Upper lobe of left lung (tissue), 6 donors: ENCODE measurements at regions not wholly inside any gene's neighbourhood (a gene's known extent, or its start where the extent isn't known, plus 50 kb on each side); places are given as distances from the start of the nearest gene placed in this dataset.

Source experiments
- ATAC-seq, 2 donors: fragments of 200-7000 bp; cut with Tn5 transposase; one replicate each; pipeline ENCODE4 v1.9.1; 2022; ENCODE audit warnings: mild to moderate bottlenecking in 2 of 2, moderate library complexity in 2 of 2; ENCODE audit not compliant: low FRiP score in 2 of 2
- DNase-seq, 2 donors: peaks; one replicate each; pipeline ENCODE4 v3.0.0-alpha.2; 2019 to 2020
- H3K27ac ChIP-seq, 4 donors: fragments of 200-600 bp; sonication (generic); one replicate each; pipeline ENCODE4 v1.5.1; 2016 to 2019
- H3K27me3 ChIP-seq, 4 donors: fragments of 200-600 bp; sonication (generic); one replicate each; pipeline ENCODE4 v1.5.1; 2017 to 2019
- H3K36me3 ChIP-seq, 4 donors: fragments of 200-600 bp; sonication (generic); one replicate each; pipeline ENCODE4 v1.5.1; 2016 to 2019
- H3K4me1 ChIP-seq, 4 donors: fragments of 200-600 bp; sonication (generic); one replicate each; pipeline ENCODE4 v1.5.1; 2018 to 2019
- H3K4me3 ChIP-seq, 4 donors: fragments of 200-600 bp; sonication (generic); one replicate each; pipeline ENCODE4 v1.5.1; 2017 to 2019; ENCODE audit warnings: mild to moderate bottlenecking in 2 of 4, moderate library complexity in 1 of 4
- H3K9me3 ChIP-seq, 4 donors: fragments of 200-600 bp; sonication (generic); one replicate each; pipeline ENCODE4 v1.5.1; 2018 to 2019
- CTCF ChIP-seq, 6 experiments: fragments of 450-650 bp in 4 of 6; fragments of 200-600 bp in 2 of 6; sonication (generic) in 2 of 6; IDR thresholded peaks; one replicate each; pipeline ENCODE4 v1.5.1; 2016 to 2019; ENCODE audit warnings: antibody characterized with exemption in 6 of 6
- EP300 ChIP-seq, 4 donors: sonication (generic); formaldehyde crosslinking; IDR thresholded peaks; one replicate each; pipeline ENCODE4 v1.5.1; 2017; ENCODE audit warnings: antibody characterized with exemption in 4 of 4, control low read depth in 2 of 4
- POLR2A ChIP-seq, 4 donors: fragments of 450-650 bp; IDR thresholded peaks; one replicate each; pipeline ENCODE4 v1.5.1; 2016 to 2017; ENCODE audit warnings: antibody characterized with exemption in 4 of 4, mild to moderate bottlenecking in 2 of 4
- POLR2AphosphoS5 ChIP-seq, 2 donors: sonication (generic); formaldehyde crosslinking; IDR thresholded peaks; one replicate each; pipeline ENCODE4 v1.5.1; 2017; ENCODE audit warnings: antibody characterized with exemption in 2 of 2
- WGBS, 2 donors: methylation state at CpG; one replicate each; pipeline ENCODE4 v1.1.5; 2017 to 2018; 5-methylcytosine and 5-hydroxymethylcytosine counted together
- donor health status: DM: no; HTN: no; CAD: no; lungs with moderate emphysema.
- donor health status: DM: no; HTN: yes; CAD: no; lungs with severe emphysema.

- no peaks in the 10 kb centered on the region for H3K9me3 ChIP-seq
- no peak for ATAC-seq
- 45 to 49% methylated on average over 5 of the region's 5 CpGs for WGBS, 2 donors
Measured at GRCh38 chr1:232226197-232226712, 403.7 kb downstream of the SIPA1L2 start.

GRCh38 chr1:232225336-232226131 is 404.4 kb downstream of the SIPA1L2 start:
- no peaks in the 10 kb centered on the region for H3K27me3 ChIP-seq
- H3K9me3 ChIP-seq: no peaks in the 10 kb centered on the region
- H3K27ac ChIP-seq: no peak overlapping the region
- DNase-seq (no peak), ATAC-seq (no peak)
- H3K4me1 ChIP-seq: no peaks in the 10 kb centered on the region
- H3K36me3 ChIP-seq: no peaks in the 10 kb centered on the region
- no peak overlapping the region for H3K4me3 ChIP-seq
- TF ChIP-seq POLR2A (IDR thresholded peaks at IDR 0.05): no peak
- no peak for TF ChIP-seq POLR2AphosphoS5 (IDR thresholded peaks at IDR 0.05)
- TF ChIP-seq CTCF (IDR thresholded peaks at IDR 0.05): no peak
- TF ChIP-seq EP300 (IDR thresholded peaks at IDR 0.05): no peak
- 80 to 88% methylated on average over 13 of the region's 13 CpGs for WGBS, 2 donors

More at GRCh38 chr1:232226197-232226712, 403.7 kb downstream of the SIPA1L2 start:
- H3K4me3 ChIP-seq: no peak overlapping the region
- no peaks in the 10 kb centered on the region for H3K4me1 ChIP-seq
- no peak for DNase-seq
- no peak for TF ChIP-seq EP300 (IDR thresholded peaks at IDR 0.05)
- H3K27ac ChIP-seq: no peak overlapping the region
- H3K27me3 ChIP-seq: no peaks in the 10 kb centered on the region
- H3K36me3 ChIP-seq: no peaks in the 10 kb centered on the region

- no peak for TF ChIP-seq CTCF (IDR thresholded peaks at IDR 0.05)
- no peak for TF ChIP-seq POLR2A (IDR thresholded peaks at IDR 0.05)
- no peak for TF ChIP-seq EP300 (IDR thresholded peaks at IDR 0.05)
- TF ChIP-seq POLR2AphosphoS5 (IDR thresholded peaks at IDR 0.05): no peak
Measured at GRCh38 chr1:232223887-232224286, 406.0 kb downstream of the SIPA1L2 start.

GRCh38 chr1:232223183-232223708 is 406.7 kb downstream of the SIPA1L2 start:
- DNase-seq (no peak), ATAC-seq (no peak)
- Histone ChIP-seq H3K27me3 (no peaks in the 10 kb centered on the region), H3K27ac (no peak overlapping the region), H3K36me3 (no peaks in the 10 kb centered on the region), H3K4me1 (no peaks in the 10 kb centered on the region), H3K9me3 (no peaks in the 10 kb centered on the region), H3K4me3 (no peak overlapping the region)
- TF ChIP-seq EP300 (IDR thresholded peaks at IDR 0.05): no peak
- TF ChIP-seq POLR2AphosphoS5 (IDR thresholded peaks at IDR 0.05): no peak
- no peak for TF ChIP-seq POLR2A (IDR thresholded peaks at IDR 0.05)
- TF ChIP-seq CTCF (IDR thresholded peaks at IDR 0.05): no peak
- 86 to 96% methylated on average over 2 of the region's 2 CpGs for WGBS, 2 donors

More at GRCh38 chr1:232223887-232224286, 406.0 kb downstream of the SIPA1L2 start:
- no peak for ATAC-seq
- no peaks in the 10 kb centered on the region for H3K36me3 ChIP-seq
- H3K27me3 ChIP-seq: no peaks in the 10 kb centered on the region
- H3K9me3 ChIP-seq: no peaks in the 10 kb centered on the region
- 85 to 98% methylated on average over 7 of the region's 7 CpGs for WGBS, 2 donors
- H3K27ac ChIP-seq: no peak overlapping the region
- H3K4me1 ChIP-seq: no peaks in the 10 kb centered on the region
- DNase-seq: no peak
- no peak overlapping the region for H3K4me3 ChIP-seq

- Histone ChIP-seq H3K9me3 (no peaks in the 10 kb centered on the region), H3K27me3 (no peaks in the 10 kb centered on the region), H3K27ac (no peak overlapping the region), H3K36me3 (no peaks in the 10 kb centered on the region), H3K4me3 (no peak overlapping the region), H3K4me1 (no peaks in the 10 kb centered on the region)
- WGBS, 2 donors: 92 to 95% methylated on average over 4 of the region's 4 CpGs
- no peak for DNase-seq
- TF ChIP-seq CTCF (IDR thresholded peaks at IDR 0.05): no peak
- TF ChIP-seq POLR2AphosphoS5 (IDR thresholded peaks at IDR 0.05): no peak
- TF ChIP-seq POLR2A (IDR thresholded peaks at IDR 0.05): no peak
- no peak for TF ChIP-seq EP300 (IDR thresholded peaks at IDR 0.05)
- no peak for ATAC-seq
Measured at GRCh38 chr1:232222614-232223013, 407.3 kb downstream of the SIPA1L2 start.
